ENCODE measurements at regions not wholly inside any gene's neighbourhood (a gene's known extent, or its start where the extent isn't known, plus 50 kb on each side); places are given as distances from the start of the nearest gene placed in this dataset.

DNA sequence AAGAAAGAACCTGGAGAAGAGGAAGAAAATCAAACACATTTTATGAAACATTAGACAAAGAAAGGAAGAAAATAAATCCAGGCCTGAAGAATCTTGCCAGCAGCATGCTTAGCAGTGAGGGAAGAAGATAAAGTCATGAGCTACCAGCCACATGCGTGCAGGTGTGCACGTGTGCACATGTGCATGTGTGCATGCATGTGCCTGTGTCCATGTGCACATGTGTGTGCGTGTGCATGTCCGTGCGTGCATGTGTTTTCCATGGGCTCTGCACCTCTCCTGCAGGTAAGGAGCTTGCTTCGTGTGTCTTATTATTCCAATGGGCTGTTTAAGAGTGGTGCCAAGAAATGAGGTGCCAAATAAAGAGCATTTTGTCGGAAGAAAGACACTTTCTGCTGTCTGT, 322.2 kb downstream of the FGFR2 start:
- no peak for TF ChIP-seq POLR2A (IDR thresholded peaks at IDR 0.05; ENCODE audit: low read depth, low read length)
- no peak for TF ChIP-seq CHD4 (IDR thresholded peaks at IDR 0.05)
- TF ChIP-seq, protein P1, sequence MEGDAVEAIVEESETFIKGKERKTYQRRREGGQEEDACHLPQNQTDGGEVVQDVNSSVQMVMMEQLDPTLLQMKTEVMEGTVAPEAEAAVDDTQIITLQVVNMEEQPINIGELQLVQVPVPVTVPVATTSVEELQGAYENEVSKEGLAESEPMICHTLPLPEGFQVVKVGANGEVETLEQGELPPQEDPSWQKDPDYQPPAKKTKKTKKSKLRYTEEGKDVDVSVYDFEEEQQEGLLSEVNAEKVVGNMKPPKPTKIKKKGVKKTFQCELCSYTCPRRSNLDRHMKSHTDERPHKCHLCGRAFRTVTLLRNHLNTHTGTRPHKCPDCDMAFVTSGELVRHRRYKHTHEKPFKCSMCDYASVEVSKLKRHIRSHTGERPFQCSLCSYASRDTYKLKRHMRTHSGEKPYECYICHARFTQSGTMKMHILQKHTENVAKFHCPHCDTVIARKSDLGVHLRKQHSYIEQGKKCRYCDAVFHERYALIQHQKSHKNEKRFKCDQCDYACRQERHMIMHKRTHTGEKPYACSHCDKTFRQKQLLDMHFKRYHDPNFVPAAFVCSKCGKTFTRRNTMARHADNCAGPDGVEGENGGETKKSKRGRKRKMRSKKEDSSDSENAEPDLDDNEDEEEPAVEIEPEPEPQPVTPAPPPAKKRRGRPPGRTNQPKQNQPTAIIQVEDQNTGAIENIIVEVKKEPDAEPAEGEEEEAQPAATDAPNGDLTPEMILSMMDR (IDR thresholded peaks at IDR 0.05 in 2 of 3, conservative IDR thresholded peaks at IDR 0.05 in 1 of 3; ENCODE audit: control insufficient read depth in 2 of 3, extremely low read depth in 1 of 3, insufficient read depth in 1 of 3, low read depth in 3 of 3, low read length in 3 of 3): no peak
- TF ChIP-seq POLR2AphosphoS2 (IDR thresholded peaks at IDR 0.05; ENCODE audit: low read depth, low read length): no peak
- TF ChIP-seq EZH2 (IDR thresholded peaks at IDR 0.05; ENCODE audit: borderline replicate concordance, control insufficient read depth, low read depth, low read length): no peak
- TF ChIP-seq, protein P2, sequence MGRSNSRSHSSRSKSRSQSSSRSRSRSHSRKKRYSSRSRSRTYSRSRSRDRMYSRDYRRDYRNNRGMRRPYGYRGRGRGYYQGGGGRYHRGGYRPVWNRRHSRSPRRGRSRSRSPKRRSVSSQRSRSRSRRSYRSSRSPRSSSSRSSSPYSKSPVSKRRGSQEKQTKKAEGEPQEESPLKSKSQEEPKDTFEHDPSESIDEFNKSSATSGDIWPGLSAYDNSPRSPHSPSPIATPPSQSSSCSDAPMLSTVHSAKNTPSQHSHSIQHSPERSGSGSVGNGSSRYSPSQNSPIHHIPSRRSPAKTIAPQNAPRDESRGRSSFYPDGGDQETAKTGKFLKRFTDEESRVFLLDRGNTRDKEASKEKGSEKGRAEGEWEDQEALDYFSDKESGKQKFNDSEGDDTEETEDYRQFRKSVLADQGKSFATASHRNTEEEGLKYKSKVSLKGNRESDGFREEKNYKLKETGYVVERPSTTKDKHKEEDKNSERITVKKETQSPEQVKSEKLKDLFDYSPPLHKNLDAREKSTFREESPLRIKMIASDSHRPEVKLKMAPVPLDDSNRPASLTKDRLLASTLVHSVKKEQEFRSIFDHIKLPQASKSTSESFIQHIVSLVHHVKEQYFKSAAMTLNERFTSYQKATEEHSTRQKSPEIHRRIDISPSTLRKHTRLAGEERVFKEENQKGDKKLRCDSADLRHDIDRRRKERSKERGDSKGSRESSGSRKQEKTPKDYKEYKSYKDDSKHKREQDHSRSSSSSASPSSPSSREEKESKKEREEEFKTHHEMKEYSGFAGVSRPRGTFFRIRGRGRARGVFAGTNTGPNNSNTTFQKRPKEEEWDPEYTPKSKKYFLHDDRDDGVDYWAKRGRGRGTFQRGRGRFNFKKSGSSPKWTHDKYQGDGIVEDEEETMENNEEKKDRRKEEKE (IDR thresholded peaks at IDR 0.05): no peak
- no peak for TF ChIP-seq SREBF2 (IDR thresholded peaks at IDR 0.05; ENCODE audit: low read length)
- no peak for TF ChIP-seq SIX5 (IDR thresholded peaks at IDR 0.05; ENCODE audit: low read depth, low read length, severe bottlenecking)
- no peak for TF ChIP-seq TCF7 (IDR thresholded peaks at IDR 0.05; ENCODE audit: borderline replicate concordance)
- TF ChIP-seq, protein P3, sequence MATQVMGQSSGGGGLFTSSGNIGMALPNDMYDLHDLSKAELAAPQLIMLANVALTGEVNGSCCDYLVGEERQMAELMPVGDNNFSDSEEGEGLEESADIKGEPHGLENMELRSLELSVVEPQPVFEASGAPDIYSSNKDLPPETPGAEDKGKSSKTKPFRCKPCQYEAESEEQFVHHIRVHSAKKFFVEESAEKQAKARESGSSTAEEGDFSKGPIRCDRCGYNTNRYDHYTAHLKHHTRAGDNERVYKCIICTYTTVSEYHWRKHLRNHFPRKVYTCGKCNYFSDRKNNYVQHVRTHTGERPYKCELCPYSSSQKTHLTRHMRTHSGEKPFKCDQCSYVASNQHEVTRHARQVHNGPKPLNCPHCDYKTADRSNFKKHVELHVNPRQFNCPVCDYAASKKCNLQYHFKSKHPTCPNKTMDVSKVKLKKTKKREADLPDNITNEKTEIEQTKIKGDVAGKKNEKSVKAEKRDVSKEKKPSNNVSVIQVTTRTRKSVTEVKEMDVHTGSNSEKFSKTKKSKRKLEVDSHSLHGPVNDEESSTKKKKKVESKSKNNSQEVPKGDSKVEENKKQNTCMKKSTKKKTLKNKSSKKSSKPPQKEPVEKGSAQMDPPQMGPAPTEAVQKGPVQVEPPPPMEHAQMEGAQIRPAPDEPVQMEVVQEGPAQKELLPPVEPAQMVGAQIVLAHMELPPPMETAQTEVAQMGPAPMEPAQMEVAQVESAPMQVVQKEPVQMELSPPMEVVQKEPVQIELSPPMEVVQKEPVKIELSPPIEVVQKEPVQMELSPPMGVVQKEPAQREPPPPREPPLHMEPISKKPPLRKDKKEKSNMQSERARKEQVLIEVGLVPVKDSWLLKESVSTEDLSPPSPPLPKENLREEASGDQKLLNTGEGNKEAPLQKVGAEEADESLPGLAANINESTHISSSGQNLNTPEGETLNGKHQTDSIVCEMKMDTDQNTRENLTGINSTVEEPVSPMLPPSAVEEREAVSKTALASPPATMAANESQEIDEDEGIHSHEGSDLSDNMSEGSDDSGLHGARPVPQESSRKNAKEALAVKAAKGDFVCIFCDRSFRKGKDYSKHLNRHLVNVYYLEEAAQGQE (IDR thresholded peaks at IDR 0.05; ENCODE audit: low read depth, low read length): no peak
- TF ChIP-seq RB1 (IDR thresholded peaks at IDR 0.05; ENCODE audit: borderline replicate concordance): no peak
- TF ChIP-seq ESRRA (IDR thresholded peaks at IDR 0.05; ENCODE audit: low read length): no peak

All from GM12878 (cell line).